ENCODE measurements at regions not wholly inside any gene's neighbourhood (a gene's known extent, or its start where the extent isn't known, plus 50 kb on each side); places are given as distances from the start of the nearest gene placed in this dataset.

DNA sequence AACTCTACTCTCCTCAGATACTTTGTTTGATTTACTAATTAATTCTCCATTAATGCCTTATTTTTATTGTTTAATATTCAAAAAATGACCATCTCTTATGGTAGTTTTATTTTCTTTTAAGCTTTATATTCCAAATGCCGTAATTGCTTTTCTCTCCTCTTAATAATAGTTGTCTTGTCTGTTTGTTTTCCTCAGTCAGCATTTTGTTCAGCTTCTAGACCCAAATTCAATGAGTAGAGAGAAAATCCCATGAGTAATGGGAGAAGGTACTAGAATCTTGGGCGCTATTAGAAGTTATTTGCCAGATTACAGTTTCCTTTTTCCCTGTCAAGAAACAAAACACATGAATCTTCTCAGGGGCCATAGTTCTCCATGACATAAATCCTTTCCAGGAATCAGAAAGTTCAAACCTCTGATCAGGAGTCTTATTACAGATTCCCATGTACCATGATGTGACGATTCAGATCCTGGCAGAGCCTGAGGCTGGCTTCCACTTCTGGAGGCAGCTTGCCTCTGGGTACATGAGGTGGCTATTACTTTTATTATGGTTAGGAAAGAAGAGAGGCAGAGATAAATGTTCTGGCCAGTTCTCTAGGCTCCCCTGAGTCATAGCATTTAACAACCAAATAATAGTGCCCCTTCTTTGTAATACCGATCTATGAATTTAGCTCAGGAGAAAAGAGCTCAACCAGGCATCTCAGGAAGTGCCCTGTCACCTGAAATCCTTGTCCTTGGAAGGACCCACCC, 485.1 kb upstream of the SETBP1 start:
- TF ChIP-seq POLR2A (IDR thresholded peaks at IDR 0.05), result no peak
- TF ChIP-seq, protein P1, sequence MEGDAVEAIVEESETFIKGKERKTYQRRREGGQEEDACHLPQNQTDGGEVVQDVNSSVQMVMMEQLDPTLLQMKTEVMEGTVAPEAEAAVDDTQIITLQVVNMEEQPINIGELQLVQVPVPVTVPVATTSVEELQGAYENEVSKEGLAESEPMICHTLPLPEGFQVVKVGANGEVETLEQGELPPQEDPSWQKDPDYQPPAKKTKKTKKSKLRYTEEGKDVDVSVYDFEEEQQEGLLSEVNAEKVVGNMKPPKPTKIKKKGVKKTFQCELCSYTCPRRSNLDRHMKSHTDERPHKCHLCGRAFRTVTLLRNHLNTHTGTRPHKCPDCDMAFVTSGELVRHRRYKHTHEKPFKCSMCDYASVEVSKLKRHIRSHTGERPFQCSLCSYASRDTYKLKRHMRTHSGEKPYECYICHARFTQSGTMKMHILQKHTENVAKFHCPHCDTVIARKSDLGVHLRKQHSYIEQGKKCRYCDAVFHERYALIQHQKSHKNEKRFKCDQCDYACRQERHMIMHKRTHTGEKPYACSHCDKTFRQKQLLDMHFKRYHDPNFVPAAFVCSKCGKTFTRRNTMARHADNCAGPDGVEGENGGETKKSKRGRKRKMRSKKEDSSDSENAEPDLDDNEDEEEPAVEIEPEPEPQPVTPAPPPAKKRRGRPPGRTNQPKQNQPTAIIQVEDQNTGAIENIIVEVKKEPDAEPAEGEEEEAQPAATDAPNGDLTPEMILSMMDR (IDR thresholded peaks at IDR 0.05), result no peak

Measured in Peyer's patch (tissue), 4 donors.